ENCODE measurements at regions not wholly inside any gene's neighbourhood (a gene's known extent, or its start where the extent isn't known, plus 50 kb on each side); places are given as distances from the start of the nearest gene placed in this dataset.

- no peak for DNase-seq (ENCODE audit: low spot score)
Observed at GRCh38 chr6:23016696-23017095, 447.3 kb downstream of the HDGFL1 start.

- DNase-seq (ENCODE audit: low spot score): no peak
Observed at GRCh38 chr6:23021487-23021886, 452.1 kb downstream of the HDGFL1 start.

- DNase-seq (ENCODE audit: low spot score): no peak
Observed at GRCh38 chr6:23027281-23027680, 457.9 kb downstream of the HDGFL1 start.

- no peak for DNase-seq (ENCODE audit: low spot score)
Observed at GRCh38 chr6:23031986-23032385, 462.6 kb downstream of the HDGFL1 start.

GRCh38 chr6:23034926-23035325 is 465.6 kb downstream of the HDGFL1 start:
- DNase-seq (ENCODE audit: low spot score): no peak

- DNase-seq (ENCODE audit: low spot score): no peak
Observed at GRCh38 chr6:23036406-23036983, 467.1 kb downstream of the HDGFL1 start.

- no peak for DNase-seq (ENCODE audit: low spot score)
Observed at GRCh38 chr6:23040899-23041298, 471.5 kb downstream of the HDGFL1 start.

GRCh38 chr6:23045280-23045679 is 475.9 kb downstream of the HDGFL1 start:
- DNase-seq (ENCODE audit: low spot score): no peak

DNA sequence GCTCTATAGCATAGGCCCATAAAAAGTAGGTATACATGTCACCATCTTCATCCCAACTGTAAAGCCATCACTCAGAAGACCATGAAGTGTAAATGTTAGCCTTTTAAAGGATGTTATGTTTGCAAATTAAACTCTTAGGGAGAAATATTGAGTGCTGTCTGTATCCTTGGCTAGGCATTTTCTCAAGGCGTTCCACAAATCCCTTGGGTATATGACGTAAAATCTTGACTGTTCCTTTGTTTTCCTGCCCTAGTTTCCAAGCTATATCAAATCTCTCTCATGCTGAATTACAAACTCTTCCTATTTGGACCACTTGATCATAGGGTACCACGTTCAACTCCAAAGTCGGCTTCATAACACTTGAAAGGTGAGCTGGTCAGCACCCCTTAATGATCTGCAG is 486.2 kb downstream of the HDGFL1 start:
- DNase-seq (ENCODE audit: low spot score): no peak

DNA sequence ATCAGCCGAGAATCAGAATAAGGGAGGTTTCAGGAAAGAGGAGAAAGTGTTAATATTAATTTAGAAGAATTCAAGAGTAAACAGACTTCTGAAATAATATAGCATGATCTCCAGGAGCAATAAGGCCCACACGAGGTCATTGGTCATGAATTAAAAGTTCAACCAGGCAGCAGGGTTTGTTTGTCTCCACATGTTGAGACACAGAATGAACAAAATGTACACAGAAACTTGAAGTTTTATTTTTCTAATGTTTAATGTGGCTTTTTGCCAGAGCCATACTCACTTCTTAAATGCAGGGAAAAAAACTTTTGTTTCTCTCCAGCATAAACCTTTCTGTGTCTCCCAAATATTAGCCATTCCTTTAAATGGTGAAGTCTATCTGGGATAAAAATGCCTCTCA is 504.5 kb downstream of the HDGFL1 start:
- DNase-seq (ENCODE audit: low spot score): no peak

- no peak for DNase-seq (ENCODE audit: low spot score)
Observed at GRCh38 chr6:23077772-23078171, 508.4 kb downstream of the HDGFL1 start.

DNA sequence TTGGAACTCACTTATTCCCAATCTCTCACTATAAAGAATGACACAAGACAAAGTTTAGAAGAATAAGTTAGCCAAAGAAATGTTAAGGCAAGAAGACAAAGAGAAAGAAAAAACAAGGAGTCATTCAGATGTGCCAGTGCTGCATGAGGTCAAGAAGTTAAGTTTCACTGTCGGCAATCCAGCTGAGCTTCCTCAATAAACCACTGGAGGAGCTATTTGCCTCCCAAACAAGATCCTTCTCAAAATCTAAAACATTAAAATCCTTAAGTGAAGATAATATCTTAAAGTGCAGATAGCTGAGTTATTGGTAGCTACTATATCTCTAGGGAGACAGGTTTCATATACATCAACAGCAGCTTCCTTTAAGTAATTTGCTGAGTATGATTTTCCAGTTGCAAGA is 512.3 kb downstream of the HDGFL1 start:
- no peak for DNase-seq (ENCODE audit: low spot score)

DNA sequence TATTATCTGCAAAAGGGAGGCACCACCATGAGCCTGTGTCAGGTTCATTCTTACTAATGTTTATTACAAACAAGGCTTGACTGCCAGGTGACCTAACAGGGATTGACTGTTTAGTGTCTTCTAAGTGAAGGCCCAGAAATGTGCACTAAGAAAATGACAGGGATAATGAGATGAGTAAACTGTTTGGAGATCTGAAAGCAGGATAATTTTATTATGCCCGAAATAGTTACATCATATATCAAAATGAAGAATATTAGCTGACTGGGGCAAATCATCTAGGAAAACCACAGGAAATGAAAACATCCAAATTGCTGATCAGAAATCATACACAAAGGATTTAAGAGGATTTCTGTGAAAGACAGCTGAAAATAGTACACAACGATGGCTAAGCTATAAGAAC is 516.7 kb downstream of the HDGFL1 start:
- no peak for DNase-seq (ENCODE audit: low spot score)

GRCh38 chr6:23087471-23087870 is 518.1 kb downstream of the HDGFL1 start:
- DNase-seq (ENCODE audit: low spot score): no peak

DNA sequence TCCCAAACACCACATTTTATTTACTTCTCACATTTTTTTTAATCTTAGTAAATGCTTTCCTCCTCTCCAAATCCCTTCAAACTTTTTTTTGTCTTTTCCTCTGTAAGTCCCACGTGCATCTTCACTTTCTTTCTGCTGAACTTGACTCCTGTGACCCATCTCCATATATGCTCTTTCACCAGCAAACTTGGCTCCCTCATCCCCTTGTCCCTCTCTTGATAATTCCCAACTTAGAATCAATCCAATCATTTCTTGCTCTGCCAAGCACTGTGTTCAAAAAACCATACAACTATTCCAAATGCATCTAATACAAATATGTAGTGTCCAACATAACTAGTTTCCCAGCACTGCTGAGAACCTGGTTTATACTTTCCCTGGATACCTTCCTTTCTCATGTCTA is 519.4 kb downstream of the HDGFL1 start:
- no peak for DNase-seq (ENCODE audit: low spot score)

- no peak for DNase-seq (ENCODE audit: low spot score)
Observed at GRCh38 chr6:23089981-23090380, 520.6 kb downstream of the HDGFL1 start.

- no peak for DNase-seq (ENCODE audit: low spot score)
Observed at GRCh38 chr6:23091795-23092194, 522.4 kb downstream of the HDGFL1 start.

DNA sequence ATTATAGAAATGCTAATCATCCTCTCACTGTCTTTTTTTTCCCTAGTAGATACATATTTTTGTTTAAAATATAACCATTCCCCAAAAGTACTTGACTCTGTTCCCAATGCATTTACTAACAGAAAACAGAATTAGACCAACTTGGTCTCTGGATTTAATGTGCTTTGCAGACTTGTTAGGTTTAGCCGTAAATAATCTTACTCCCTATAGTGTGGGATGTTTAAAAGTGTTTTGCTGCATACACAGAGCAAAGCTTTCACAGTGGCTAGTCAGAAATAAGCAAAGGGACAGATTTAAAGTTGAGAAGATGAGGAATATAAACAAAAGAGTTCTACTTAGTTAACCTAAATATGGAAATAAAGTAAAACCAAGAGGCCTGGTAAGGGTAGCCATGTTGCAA is 527.5 kb downstream of the HDGFL1 start:
- no peak for DNase-seq (ENCODE audit: low spot score)

- no peak for DNase-seq (ENCODE audit: low spot score)
Observed at GRCh38 chr6:23097566-23097965, 528.2 kb downstream of the HDGFL1 start.

DNA sequence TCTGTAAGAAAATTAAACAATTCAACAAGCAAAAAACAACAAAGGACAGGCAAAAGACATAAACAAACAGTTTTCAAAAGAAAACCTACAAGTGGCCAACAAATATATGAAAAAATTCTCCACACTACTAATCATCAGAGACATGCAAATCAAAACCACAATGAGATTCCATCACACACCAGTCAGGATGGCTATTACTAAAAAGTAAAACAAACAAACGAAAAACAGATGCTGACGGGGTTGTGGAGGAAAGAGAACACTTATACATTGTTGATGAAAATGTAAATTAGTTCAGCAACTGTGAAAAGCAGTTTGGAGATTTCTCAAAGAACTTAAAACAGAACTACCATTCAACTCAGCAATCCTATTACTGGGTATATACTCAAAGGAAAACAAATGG is 537.6 kb downstream of the HDGFL1 start:
- no peak for DNase-seq (ENCODE audit: low spot score)

DNA sequence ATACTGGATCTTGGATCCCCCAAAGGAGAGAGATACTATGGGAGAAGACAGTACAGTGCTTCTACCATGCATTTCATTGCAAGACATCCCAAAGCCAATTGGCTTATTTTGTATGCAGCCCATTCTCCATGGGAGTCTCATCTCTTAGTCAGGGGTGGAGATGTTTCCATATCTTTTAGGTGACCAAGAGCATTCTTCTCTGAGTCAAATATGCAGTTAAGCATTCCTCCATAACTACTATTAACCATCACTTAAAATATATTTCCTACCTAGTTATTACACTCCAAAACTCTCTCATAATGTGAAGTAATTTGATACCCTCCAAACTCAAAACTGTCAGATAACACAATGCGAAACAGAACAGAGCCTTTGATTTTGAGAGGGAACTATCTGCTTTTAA is 542.6 kb downstream of the HDGFL1 start:
- DNase-seq (ENCODE audit: low spot score): no peak

DNA sequence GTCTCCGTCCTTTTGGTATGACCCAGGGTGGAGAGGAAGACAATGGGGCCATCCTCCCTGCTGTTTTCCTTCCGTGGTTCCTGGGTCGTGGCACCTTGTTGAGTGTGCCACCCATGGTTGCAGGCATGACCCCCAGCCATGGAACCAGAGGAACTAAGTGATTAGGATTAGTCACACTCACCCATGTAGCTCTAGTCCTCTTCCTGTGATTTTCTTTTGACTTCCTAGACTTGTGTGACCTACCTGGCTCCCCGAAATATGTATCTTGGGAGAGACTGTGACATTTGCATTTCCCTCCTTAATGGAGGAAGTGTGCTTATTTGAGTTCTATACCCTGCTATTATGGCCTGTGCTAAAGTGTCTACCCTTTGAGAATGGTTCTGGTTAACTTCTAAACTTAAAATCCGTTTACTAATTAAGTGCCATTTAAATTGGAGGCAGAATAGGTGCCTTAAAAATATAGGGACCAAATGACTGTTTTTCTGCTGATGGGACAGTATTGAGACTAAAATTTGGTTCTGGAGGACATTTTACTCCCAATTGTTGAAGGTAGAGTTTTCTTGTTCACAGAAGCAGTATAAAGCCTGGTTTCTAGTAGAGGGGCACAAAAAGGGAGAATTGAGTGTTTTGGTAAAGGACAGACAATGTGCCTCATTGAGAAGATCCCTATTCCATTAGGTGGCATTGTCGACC is 545.6 kb downstream of the HDGFL1 start:
- no peak for DNase-seq (ENCODE audit: low spot score)

- DNase-seq (ENCODE audit: low spot score): no peak
Observed at GRCh38 chr6:23137611-23138010, 568.2 kb downstream of the HDGFL1 start.

- no peak for DNase-seq (ENCODE audit: low spot score)
Observed at GRCh38 chr6:23140871-23141270, 571.5 kb downstream of the HDGFL1 start.

All from LoVo (cell line).